H9 (cell line): ENCODE measurements at regions not wholly inside any gene's neighbourhood (a gene's known extent, or its start where the extent isn't known, plus 50 kb on each side); places are given as distances from the start of the nearest gene placed in this dataset.

Experiments used
- DNase-seq: peaks from one replicate; pipeline ENCODE4 v3.0.0-alpha.2; 2017
- H2AFZ ChIP-seq: one replicate; pipeline ENCODE4 v1.6.1; 2013; ENCODE audit warnings: mild to moderate bottlenecking, low read length, control low read depth, moderate library complexity
- H2AK5ac ChIP-seq: 2 replicates; pipeline ENCODE4 v1.6.1; 2013; ENCODE audit warnings: low read length, control low read depth, mixed read lengths; ENCODE audit not compliant: insufficient read length
- H2BK120ac ChIP-seq: one replicate; pipeline ENCODE4 v1.6.1; 2013; ENCODE audit warnings: low read depth, mild to moderate bottlenecking, low read length, control low read depth, inconsistent platforms; ENCODE audit not compliant: poor library complexity, severe bottlenecking
- H2BK12ac ChIP-seq: 2 replicates; pipeline ENCODE4 v1.6.1; 2013; ENCODE audit warnings: low read length, control low read depth, mixed read lengths, low read depth; ENCODE audit not compliant: insufficient read length
- H2BK15ac ChIP-seq: 2 replicates; pipeline ENCODE4 v1.6.1; 2013; ENCODE audit warnings: low read depth, low read length, control low read depth
- H2BK20ac ChIP-seq: one replicate; pipeline ENCODE4 v1.6.1; 2013; ENCODE audit warnings: low read depth, mild to moderate bottlenecking, low read length, control low read depth, inconsistent platforms; ENCODE audit not compliant: poor library complexity, severe bottlenecking
- H2BK5ac ChIP-seq: 2 replicates; pipeline ENCODE4 v1.6.1; 2013; ENCODE audit warnings: low read length, control low read depth, mixed read lengths; ENCODE audit not compliant: insufficient read length
- H3K14ac ChIP-seq: 2 replicates; pipeline ENCODE4 v1.6.1; 2013; ENCODE audit warnings: low read length, control low read depth; ENCODE audit not compliant: insufficient read depth
- H3K18ac ChIP-seq: 2 replicates; pipeline ENCODE4 v1.6.1; 2013; ENCODE audit warnings: low read depth, mild to moderate bottlenecking, mixed read lengths, low read length, control low read depth; ENCODE audit not compliant: insufficient read length
- H3K23ac ChIP-seq: 2 replicates; pipeline ENCODE4 v1.6.1; 2013; ENCODE audit warnings: low read length, control low read depth, mixed read lengths, low read depth; ENCODE audit not compliant: insufficient read length
- H3K23me2 ChIP-seq: 2 replicates; pipeline ENCODE4 v1.6.1; 2013; ENCODE audit warnings: low read depth, mild to moderate bottlenecking, mixed read lengths, low read length, control low read depth; ENCODE audit not compliant: insufficient read length, poor library complexity, severe bottlenecking
- H3K27ac ChIP-seq: 2 replicates; pipeline ENCODE4 v1.5.1; 2013; ENCODE audit warnings: low read length, control low read depth, mixed read lengths, low read depth; ENCODE audit not compliant: insufficient read length
- H3K27me3 ChIP-seq: 2 replicates; pipeline ENCODE4 v1.6.1; 2013; ENCODE audit warnings: low read length, control low read depth, inconsistent platforms; ENCODE audit not compliant: insufficient read depth
- H3K4ac ChIP-seq: 2 replicates; pipeline ENCODE4 v1.6.1; 2013; ENCODE audit warnings: low read depth, mild to moderate bottlenecking, control low read depth, inconsistent platforms, low read length, moderate library complexity
- H3K4me1 ChIP-seq: 2 replicates; pipeline ENCODE4 v1.6.1; 2013; ENCODE audit warnings: low read length, control low read depth, inconsistent platforms; ENCODE audit not compliant: insufficient read depth
- H3K4me2 ChIP-seq: 2 replicates; pipeline ENCODE4 v1.6.1; 2013; ENCODE audit warnings: low read length, control low read depth, mixed read lengths; ENCODE audit not compliant: insufficient read length, insufficient read depth
- H3K56ac ChIP-seq: 2 replicates; pipeline ENCODE4 v1.6.1; 2013; ENCODE audit warnings: low read depth, mild to moderate bottlenecking, mixed read lengths, low read length, control low read depth; ENCODE audit not compliant: insufficient read length
- H3K79me1 ChIP-seq: 2 replicates; pipeline ENCODE4 v1.6.1; 2013; ENCODE audit warnings: low read depth, mild to moderate bottlenecking, moderate library complexity, low read length, control low read depth, inconsistent platforms; ENCODE audit not compliant: insufficient read depth, poor library complexity, severe bottlenecking
- H3K79me2 ChIP-seq: 2 replicates; pipeline ENCODE4 v1.6.1; 2013; ENCODE audit warnings: low read length, control low read depth, inconsistent platforms; ENCODE audit not compliant: insufficient read depth
- H3K9ac ChIP-seq: 2 replicates; pipeline ENCODE4 v1.6.1; 2013; ENCODE audit warnings: low read length, control low read depth, mixed read lengths; ENCODE audit not compliant: insufficient read length; ENCODE audit errors: extremely low read depth
- H3K9me3 ChIP-seq: one replicate; pipeline ENCODE4 v1.6.1; 2013; ENCODE audit warnings: low read depth, low read length, inconsistent platforms; ENCODE audit not compliant: control insufficient read depth
- H3T11ph ChIP-seq: one replicate; pipeline ENCODE4 v1.6.1; 2013; ENCODE audit warnings: mild to moderate bottlenecking, low read length, control low read depth, inconsistent platforms
- H4K20me1 ChIP-seq: one replicate; pipeline ENCODE4 v1.6.1; 2013; ENCODE audit not compliant: control insufficient read depth, insufficient read length, insufficient read depth
- H4K5ac ChIP-seq: 2 replicates; pipeline ENCODE4 v1.6.1; 2013; ENCODE audit warnings: low read depth, mild to moderate bottlenecking, mixed read lengths, low read length, control low read depth; ENCODE audit not compliant: insufficient read length
- H4K8ac ChIP-seq: replicated peaks from 2 replicates; pipeline ENCODE4 v1.6.1; 2013; ENCODE audit warnings: low read length, control low read depth, mixed read lengths, low read depth; ENCODE audit not compliant: insufficient read length
- H4K91ac ChIP-seq: 2 replicates; pipeline ENCODE4 v1.6.1; 2013; ENCODE audit warnings: low read depth, mild to moderate bottlenecking, moderate library complexity, mixed read lengths, low read length, control low read depth; ENCODE audit not compliant: insufficient read length
- H3K27ac Mint-ChIP-seq, 3 experiments: 2 replicates in 2 of 3; 3 replicates in 1 of 3; pipeline ENCODE4 v1.8.0; 2020 to 2021; ENCODE audit warnings: mixed read lengths in 3 of 3, mild to moderate bottlenecking in 1 of 3, moderate library complexity in 1 of 3
- H3K27me3 Mint-ChIP-seq: 2 replicates; pipeline ENCODE4 v1.8.0; 2021; ENCODE audit warnings: low read depth, mild to moderate bottlenecking, moderate library complexity, mixed read lengths
- H3K36me3 Mint-ChIP-seq, 3 experiments: 2 replicates in 2 of 3; 3 replicates in 1 of 3; pipeline ENCODE4 v1.8.0; 2020 to 2021; ENCODE audit warnings: low read depth in 3 of 3, mixed read lengths in 3 of 3; ENCODE audit not compliant: insufficient read depth in 1 of 3
- H3K4me1 Mint-ChIP-seq, 2 experiments: 2 replicates each; pipeline ENCODE4 v1.8.0; 2020; ENCODE audit warnings: mixed read lengths in 2 of 2
- H3K4me3 Mint-ChIP-seq, 2 experiments: 2 replicates in 1 of 2; 3 replicates in 1 of 2; pipeline ENCODE4 v1.8.0; 2020 to 2021; ENCODE audit warnings: mild to moderate bottlenecking in 2 of 2, mixed read lengths in 2 of 2, moderate library complexity in 1 of 2
- H3K9me3 Mint-ChIP-seq, 2 experiments: 2 replicates in 1 of 2; 3 replicates in 1 of 2; pipeline ENCODE4 v1.8.0; 2020; ENCODE audit warnings: mild to moderate bottlenecking in 2 of 2, mixed read lengths in 2 of 2, moderate library complexity in 1 of 2
- WGBS: extraction: QIAGEN DNeasy Blood & Tissue Kit; methylation state at CpG from one replicate; pipeline ENCODE4 v1.1.7; 2013; ENCODE audit warnings: missing lambda C conversion rate, low lambda C conversion rate, mixed read lengths; ENCODE audit not compliant: insufficient read length; ENCODE audit errors: extremely low coverage; 5-methylcytosine and 5-hydroxymethylcytosine counted together
- TF ChIP-seq, protein P1 (sequence below): fragments of 200-600 bp; sonication (generic); conservative IDR thresholded peaks from 3 replicates; pipeline ENCODE4 v1.8.0; 2021; ENCODE audit warnings: antibody characterized with exemption, mild to moderate bottlenecking

DNA sequence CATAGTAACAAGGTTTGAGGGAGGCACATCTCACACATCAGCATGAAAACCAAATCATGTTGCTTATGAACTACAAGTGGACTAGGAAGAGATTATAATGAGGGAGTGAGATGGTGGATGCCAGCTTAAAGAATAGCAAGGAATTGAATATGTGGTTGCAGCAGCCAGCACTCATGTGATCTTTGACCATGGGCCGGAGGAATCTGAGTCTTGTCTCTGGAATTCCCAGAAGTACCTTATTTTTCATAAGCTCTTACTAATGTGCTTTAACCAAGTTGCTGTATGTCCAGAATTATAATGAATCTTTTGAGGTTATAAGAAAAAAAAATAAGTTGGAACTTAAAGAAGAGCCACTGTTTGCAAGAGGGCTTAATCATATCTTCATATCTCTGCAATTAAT, 97.0 kb downstream of the DISP1 start:
- no peak overlapping the region for H3K14ac ChIP-seq
- H2AFZ ChIP-seq: no peak overlapping the region
- no peaks in the 10 kb centered on the region for H3K9me3 ChIP-seq
- no peaks in the 10 kb centered on the region for H3K27me3 ChIP-seq
- Mint-ChIP-seq H3K36me3 (peaks cover 0 to 4% (median 3%) of the 10 kb centered on the region in 3 experiments; a peak in 3 of 7 replicates), H3K27ac (no peak overlapping the region), H3K27me3 (no peaks in the 10 kb centered on the region), H3K4me3 (no peak overlapping the region), H3K4me1 (peaks cover 4 to 5% of the 10 kb centered on the region in 2 experiments; a peak in 1 of 4 replicates), H3K9me3 (peaks cover 0 to 2% of the 10 kb centered on the region in 2 experiments; a peak in 3 of 5 replicates)
- H4K20me1 ChIP-seq: no peaks in the 10 kb centered on the region
- DNase-seq: no peak
- H2BK120ac ChIP-seq: no peak overlapping the region
- H3K4me2 ChIP-seq: no peak overlapping the region
- no CpG with 5 or more reads among the region's 1 CpG for WGBS
- H3K79me1 ChIP-seq: no peaks in the 10 kb centered on the region
- no peak overlapping the region for H2BK12ac ChIP-seq
- no peak overlapping the region for H2AK5ac ChIP-seq
- H3K4ac ChIP-seq: no peak overlapping the region
- H3T11ph ChIP-seq: no peak overlapping the region
- H4K91ac ChIP-seq: no peak overlapping the region
- no peak overlapping the region for H2BK5ac ChIP-seq
- H3K4me1 ChIP-seq: no peaks in the 10 kb centered on the region; the same call in 1 of the 2 replicates
- H3K9ac ChIP-seq: no peak overlapping the region
- H3K23ac ChIP-seq: no peak overlapping the region
- no peak overlapping the region for H4K5ac ChIP-seq
- no peaks in the 10 kb centered on the region for H3K79me2 ChIP-seq
- no peak overlapping the region for H2BK20ac ChIP-seq
- H3K23me2 ChIP-seq: no peaks in the 10 kb centered on the region
- TF ChIP-seq, protein P1, sequence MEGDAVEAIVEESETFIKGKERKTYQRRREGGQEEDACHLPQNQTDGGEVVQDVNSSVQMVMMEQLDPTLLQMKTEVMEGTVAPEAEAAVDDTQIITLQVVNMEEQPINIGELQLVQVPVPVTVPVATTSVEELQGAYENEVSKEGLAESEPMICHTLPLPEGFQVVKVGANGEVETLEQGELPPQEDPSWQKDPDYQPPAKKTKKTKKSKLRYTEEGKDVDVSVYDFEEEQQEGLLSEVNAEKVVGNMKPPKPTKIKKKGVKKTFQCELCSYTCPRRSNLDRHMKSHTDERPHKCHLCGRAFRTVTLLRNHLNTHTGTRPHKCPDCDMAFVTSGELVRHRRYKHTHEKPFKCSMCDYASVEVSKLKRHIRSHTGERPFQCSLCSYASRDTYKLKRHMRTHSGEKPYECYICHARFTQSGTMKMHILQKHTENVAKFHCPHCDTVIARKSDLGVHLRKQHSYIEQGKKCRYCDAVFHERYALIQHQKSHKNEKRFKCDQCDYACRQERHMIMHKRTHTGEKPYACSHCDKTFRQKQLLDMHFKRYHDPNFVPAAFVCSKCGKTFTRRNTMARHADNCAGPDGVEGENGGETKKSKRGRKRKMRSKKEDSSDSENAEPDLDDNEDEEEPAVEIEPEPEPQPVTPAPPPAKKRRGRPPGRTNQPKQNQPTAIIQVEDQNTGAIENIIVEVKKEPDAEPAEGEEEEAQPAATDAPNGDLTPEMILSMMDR: no peak
- H3K56ac ChIP-seq: no peak overlapping the region
- no peak overlapping the region for H3K18ac ChIP-seq
- H2BK15ac ChIP-seq: no peak overlapping the region
- no peak overlapping the region for H3K27ac ChIP-seq
- no peak overlapping the region for H4K8ac ChIP-seq
